ENCODE measurements at regions not wholly inside any gene's neighbourhood (a gene's known extent, or its start where the extent isn't known, plus 50 kb on each side); places are given as distances from the start of the nearest gene placed in this dataset.

DNA sequence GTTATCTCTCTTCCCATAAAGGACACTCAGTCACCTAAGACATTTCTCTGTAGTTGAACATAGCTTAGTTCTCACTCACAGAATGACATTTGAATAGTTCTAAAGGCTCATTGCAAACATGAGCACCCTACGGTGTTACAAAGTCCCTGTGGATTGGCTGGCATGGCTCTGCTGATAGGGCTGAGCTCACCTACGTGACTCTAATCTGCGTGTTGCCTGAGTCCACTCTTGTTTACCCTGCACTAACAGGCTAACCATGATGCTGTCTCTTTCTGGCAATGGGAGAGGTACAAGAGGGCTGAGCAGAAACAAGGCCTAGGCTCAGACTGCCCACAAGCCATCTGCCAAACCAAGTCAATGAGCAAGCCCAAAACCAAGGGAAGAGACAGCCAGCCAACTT lies 103.6 kb downstream of the PALM2AKAP2 start:
- no peak for DNase-seq (ENCODE audit: low read depth)

DNA sequence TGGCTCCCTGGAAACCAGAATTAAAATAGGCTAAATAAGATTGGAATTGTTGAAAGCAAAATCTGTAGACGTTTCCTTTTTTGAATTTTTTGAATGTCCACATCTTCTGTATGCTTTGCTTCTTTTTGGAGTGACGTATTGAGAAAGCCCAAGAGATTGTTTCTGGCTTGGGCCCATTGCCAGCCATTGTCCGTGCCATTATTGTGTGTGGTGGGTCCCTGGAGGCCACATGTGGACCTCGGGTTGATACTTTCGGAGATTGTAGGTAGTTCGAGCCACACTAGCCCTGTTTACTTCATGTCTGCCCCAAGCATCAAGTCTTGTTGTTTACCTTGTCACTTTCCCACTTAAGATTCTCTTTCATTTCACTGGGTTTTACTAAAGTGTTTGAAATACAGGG lies 106.0 kb downstream of the PALM2AKAP2 start:
- DNase-seq (ENCODE audit: low read depth) = no peak

DNA sequence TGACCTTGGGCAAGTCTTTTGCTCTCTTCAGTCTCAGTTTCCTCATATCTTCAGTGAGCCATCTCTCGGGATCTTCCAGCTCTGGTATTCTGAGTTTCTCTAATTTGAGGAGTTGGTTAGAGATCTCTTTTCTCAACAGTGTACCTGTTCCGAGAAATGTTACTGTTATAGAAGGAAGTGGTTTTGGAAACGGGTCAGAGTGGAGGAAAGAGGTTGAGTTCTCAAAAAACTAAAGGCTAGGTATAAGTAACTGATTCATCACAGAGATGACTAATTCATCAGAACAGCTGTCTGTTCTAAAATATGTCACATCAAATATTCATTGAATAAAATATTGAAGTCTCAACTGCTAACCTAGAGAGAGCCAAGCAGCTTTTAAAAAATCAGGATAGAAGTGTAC lies 106.6 kb downstream of the PALM2AKAP2 start:
- DNase-seq (ENCODE audit: low read depth) = no peak

DNA sequence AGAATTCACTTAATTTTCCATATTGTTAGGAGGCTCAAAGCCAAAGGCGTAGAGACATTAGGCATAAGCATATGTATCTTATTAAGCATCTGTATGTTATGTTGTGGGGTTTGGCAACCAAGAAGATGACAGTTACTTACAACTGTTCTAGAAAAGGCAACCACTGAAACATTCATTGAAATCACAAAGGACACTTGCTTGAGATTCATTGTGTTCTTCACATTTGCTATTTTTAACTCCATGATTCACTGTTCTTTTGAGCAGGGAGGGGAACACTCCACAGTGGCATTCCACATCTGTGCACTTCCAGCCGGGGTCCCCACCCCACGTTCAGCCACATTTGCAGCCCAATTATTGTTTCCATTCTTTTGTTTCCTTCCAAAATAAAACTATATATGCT lies 107.1 kb downstream of the PALM2AKAP2 start:
- DNase-seq (ENCODE audit: low read depth) = no peak

DNA sequence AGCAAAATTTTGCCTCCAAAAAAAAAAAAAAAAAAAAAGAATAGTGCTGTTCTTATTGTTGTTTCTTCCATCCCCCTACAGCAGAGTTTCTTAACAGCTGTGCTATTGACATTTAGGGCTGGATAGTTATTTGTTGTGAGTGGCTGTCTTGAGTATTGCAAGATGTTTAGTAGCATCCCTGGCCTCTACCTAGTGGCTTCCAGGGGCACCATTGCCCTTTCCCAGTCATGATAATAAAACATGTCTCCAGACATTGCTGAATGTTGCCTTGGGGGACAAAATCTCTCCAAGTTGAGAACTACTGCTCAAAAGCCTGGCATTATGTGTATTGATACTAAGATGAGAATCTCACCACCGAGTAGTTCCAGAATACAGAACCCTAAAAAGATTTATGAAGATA lies 108.7 kb downstream of the PALM2AKAP2 start:
- no peak for DNase-seq (ENCODE audit: low read depth)

DNA sequence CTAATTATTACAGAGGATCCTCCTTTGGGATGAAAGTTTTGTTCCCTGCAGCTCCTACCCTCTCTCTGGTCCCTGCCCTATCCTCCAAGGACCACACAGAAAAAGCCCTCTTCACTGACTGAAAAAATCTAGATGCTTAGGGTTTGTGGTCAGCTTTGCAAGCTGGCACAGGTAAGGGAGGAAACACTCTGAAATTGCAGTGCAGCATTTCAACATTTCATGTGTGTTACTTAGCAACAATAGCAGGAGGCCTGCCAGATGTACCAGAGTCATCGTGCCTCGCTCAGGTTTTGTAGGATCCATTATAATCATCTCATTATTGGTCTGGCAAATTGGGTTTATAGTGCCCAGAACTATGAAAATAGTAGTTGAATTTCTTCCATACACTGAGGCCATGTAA lies 109.5 kb downstream of the PALM2AKAP2 start:
- DNase-seq (ENCODE audit: low read depth) = no peak

DNA sequence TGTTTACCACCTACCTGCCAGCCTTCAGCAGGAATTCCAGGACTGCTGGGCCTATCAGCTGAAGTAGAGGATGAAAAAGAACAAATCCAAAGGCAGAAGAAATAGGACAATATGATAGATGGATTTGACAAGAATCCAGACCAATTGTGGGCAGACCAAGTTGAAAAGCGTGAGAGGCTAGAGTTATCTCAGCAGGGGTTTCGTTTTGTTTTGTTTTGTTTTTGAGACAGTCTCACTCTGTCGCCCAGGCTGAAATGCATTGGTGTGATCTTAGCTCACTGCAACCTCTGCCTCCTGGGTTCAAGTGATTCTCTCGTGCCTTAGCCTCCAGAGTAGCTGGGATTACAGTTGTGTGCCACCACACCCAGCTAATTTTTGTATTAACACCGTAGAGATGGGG lies 113.2 kb downstream of the PALM2AKAP2 start:
- no peak for DNase-seq (ENCODE audit: low read depth)

DNA sequence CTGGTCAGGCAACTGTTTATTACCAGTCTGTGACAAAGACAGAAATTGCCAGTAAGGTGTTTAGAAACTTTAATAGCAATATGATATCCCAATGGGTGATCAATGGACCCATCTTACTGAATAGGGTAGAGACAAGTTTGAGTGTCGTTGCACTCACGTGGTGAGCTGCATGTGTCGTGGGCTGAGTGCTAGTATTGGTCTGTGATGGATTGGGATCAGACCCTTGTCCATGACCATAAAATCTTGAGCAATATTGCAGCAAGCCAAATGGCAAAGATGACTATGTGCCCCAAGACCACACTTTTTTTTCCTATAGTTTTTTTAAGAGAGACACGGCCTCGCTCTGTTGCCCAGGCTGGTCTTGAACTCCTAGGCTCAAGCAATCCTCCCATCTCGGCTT lies 114.5 kb downstream of the PALM2AKAP2 start:
- no peak for DNase-seq (ENCODE audit: low read depth)

DNA sequence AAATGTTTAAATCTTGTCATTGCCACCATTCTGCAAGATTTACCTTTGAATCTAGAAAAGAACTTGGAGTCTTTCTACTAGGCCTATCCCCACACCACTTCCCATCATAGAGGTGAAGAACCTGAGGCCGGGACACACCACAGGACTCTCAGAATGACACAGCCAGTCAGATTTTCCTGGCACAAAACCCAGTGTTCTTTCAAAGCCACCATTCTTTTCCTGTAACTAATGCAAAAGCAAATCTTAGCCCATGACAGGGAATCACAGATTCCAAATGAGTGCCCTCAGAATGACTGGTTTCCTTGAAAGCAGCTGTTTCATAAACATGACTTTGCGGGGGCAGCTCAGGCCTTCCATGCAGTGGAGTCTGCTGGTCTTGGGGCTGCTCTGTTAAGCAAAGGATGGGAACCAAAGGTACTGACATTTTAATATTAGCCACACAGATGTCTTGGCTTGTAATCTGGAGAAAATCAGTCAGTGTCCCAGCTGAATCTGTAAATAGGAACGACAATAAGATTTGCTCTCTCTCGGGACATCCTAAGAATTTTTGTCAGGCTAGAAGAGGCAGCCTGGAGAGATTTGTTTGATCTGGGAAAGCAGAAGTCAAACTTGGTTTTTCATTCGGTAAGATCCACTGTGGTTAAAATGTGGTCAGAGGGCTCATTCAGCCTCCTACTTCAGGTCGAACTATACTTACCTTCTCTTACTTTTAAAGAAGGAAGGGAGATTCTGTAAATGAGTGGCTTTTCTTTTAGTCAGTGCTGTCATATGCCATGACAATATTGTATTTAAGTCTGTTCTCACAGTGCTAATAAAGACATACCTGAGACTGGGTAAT lies 115.1 kb downstream of the PALM2AKAP2 start:
- no peak for DNase-seq (ENCODE audit: low read depth)

DNA sequence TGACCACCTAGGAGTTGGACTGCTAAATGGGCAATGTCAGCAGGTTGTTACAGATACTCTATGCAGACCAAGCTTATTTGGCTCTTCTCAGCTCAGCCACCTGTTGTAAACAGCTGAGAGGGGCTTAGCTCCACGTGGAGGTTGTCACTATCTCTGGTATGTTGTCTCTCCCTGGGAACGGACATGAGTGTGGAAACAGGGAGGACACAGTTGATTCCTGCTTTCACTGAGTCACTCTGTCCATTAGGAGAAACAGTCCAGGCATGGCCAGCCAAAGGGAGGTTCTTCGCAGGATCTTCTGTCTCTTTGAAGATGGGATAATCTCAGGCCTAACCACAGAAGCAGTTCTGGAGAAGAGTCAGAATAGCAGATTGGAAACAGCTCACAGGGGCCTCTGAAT lies 121.2 kb downstream of the PALM2AKAP2 start:
- DNase-seq (ENCODE audit: low read depth) = no peak

DNA sequence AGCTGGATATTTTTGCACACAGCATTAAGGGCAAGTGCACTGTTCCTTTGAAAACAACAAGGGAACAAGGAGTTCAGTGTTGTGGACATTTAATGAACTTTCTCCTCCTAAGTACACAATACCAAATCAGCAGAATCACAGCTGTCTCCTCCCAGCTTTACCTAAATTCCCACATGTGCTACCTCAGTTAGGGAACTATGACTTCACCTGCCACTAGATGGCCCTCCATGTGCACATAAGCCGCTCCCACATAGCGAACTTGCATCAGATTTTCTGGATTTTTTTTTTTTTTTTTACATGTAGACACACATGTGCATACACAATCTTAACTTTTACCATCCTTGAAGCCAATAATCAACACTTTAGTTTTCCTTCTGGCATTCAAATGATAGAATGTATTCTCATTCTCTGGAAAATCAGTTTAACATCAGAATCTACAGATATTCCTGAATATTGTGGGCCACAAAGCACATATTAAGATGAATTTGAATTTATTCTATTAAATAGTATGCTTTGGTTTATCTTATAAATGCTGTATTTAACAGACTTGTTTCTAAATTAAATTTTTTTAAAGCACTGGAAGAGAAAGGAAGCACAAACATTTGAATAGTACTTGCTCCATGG lies 123.6 kb downstream of the PALM2AKAP2 start:
- no peak for DNase-seq (ENCODE audit: low read depth)

DNA sequence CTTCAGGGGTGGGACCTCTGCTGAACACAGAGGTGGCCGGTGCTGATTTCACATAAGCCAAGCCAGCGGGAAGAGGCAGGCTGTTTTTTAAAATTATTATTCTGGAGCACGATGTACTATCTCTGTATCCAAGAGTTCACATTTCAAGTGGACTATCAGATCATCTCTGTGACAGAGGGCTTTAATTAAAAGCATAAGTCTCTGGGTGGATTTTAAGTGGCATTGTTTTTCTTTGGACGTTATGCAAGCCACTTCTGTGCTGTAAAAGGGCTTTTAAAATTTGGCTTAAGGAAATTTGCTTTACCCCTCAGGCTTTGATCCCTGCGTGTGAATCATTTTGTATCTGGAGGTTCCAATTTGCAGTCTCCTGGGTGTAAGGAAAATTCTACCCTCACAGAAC lies 124.7 kb downstream of the PALM2AKAP2 start:
- DNase-seq (ENCODE audit: low read depth) = no peak

DNA sequence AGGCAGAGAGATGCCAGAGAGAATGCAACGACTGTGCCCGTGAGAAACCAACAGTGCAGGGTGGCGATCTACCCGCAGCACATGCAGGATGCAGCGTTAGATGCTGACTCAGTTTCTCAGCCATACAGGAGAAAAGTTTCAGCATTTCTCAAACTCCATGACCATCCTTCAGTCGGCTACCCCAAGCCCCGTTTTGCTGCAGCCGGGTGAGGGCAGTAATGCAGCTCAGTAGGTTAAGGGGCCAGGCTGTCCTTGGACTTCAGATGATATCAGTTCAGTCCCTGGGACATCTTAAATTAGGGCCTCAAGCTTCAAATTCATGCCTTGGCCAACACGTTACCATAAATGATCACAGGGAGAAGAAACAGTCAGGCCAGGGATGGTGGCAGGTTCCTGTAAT lies 125.5 kb downstream of the PALM2AKAP2 start:
- no peak for DNase-seq (ENCODE audit: low read depth)

DNA sequence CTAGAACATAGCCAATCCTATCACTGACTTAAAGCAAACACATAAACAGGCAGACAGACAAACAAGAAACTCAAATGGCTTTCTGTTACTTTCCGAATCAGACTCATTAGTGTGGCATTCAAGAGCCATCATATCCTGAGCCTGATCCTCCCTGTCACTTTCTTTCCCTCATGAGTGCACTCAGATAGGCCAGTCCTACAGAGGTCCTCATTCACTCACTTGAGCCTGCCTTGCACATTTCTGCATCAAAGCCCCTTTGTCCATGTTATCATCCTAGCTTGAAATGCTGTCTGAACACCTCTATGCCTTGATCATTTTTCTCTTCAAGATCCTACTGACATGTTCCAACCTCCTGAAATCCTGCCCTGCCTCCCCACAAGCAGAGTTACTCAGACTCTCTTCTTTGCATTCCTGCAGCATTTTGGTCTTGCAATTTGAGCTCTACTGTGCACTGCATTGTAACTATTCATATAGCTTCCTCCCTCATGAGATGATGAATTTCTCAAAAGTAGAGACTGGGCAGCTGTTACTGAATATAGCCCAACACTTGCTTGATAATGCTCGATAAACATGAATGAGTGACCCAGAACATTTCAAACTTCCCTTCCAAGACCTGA lies 126.9 kb downstream of the PALM2AKAP2 start:
- no peak for DNase-seq (ENCODE audit: low read depth)

DNA sequence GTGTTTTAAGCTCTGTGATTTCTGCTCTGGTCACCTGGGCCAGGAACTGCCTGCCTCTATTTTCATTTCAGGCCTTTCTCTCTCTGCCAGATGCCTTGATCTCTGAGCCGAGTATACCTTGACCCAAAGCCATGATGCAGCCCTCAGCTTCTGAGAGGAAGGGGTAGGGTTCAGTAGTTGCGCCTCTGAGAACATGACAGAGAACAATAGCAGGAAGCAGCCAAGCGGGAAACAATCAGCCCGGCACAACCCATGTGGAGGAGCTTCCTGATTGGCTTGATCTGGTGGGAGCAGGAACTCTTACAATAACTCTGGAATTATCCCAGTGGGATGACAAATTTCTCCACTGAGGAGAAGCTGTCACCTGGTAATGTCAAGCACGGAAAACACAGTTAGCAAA lies 127.4 kb downstream of the PALM2AKAP2 start:
- no peak for DNase-seq (ENCODE audit: low read depth)

DNA sequence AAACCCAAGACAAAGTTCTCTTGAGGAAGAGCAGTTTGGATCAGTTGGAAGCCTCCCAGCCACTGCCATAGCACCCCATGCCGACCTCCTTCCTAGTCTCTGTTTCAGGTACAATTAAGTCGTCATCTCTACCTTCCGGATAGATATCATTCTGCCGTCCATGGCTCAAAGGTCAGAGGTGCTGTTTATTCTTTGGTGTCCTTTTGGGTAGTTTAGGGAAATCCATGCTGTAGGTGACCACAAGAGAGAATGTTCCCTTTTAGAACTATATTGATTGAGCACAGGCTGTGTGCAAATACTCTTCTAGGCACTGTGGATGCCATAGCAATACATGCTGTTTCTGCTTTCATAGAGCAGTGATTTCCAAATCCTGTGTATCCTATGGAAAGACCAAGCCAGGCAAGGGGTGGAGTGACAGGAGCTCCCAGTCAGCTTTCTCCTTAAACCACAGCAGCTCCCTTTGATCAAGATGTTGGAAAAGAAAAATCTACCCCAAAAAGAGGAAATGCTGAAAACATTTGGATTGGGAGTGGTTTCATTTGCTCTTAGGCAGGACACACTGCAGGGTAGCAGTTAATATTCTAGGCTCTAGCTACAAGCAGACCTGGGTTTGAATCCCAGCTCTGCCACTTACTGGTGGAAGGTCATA lies 127.9 kb downstream of the PALM2AKAP2 start:
- DNase-seq (ENCODE audit: low read depth) = no peak

DNA sequence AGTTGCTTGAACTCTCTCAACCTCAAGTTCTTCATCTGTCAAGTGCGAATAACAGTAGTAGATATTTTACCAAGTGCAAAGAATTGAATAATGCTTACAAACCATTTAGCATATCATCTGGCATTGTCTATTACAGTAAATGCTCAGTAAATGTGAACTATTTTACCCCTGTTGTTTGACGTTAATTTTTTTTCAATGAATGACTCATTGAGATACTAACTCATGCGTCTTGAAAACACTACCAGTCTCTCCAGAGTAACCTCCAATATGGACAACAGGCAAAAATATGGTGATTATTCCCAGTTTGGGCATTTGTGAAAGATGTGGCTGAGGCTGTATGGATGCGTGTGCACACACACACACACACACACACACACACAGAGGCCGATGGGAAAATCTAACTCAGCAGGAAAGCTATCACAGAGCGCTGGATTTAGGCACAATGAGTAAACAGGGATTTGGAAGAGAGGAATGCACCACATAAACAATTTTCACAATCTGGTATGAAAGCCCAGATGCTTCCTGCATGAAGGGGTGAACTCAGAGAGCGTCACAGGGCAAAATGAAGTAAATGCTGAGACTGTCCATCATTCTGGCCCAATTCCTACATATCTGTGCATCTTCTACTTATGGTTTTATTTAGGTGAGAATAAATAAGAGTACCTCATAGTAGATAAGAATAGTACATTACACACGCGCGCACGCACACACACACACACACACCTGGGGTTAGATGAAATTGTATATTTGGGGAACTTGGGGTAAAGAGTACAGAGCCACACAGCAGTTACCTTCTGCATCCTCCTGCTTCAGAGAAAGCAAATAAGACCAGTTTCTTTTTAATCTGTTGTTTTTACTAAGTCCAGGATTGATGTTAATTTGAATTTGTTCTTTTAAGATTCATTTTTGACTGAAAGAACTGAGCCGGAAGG lies 128.7 kb downstream of the PALM2AKAP2 start:
- DNase-seq (ENCODE audit: low read depth) = no peak

DNA sequence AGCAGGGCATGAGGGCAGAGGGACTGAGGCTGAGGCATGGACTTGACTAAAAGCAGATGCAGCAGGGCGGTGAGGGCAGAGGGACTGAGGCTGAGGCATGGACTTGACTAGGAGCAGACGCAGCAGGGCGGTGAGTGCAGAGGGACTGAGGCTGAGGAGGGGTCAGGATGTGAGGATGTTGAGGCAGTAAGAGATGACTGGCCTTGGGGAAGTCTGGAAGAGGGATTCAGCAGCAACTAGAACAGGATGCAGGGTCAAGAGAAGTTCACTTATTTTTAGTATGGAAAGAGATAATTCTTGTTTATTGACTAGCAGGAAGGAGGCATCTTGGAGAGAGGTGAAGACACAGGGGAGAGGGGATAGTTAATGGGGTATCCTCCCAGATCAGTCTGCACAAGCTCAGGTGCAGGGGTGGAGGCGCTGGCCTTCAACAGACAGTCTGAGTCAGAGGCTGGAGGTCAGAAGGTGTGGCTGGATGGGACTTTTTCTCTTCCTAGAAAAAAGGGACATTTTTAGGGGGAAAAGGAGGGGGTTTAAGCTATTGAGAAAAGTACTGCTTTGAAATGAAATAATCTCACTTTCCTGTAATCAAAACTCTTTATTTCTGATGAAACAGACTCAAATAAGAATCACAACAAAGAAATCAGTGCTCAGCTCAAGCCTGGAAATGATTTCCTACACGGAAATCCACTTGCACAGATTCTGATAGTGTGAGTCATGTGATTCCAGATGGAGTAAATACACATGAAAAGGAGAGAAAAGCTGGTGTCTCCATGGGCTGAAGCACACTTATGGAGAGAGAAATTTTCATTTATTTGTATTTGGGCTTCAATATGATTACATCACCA lies 130.9 kb downstream of the PALM2AKAP2 start:
- no peak for DNase-seq (ENCODE audit: low read depth)

DNA sequence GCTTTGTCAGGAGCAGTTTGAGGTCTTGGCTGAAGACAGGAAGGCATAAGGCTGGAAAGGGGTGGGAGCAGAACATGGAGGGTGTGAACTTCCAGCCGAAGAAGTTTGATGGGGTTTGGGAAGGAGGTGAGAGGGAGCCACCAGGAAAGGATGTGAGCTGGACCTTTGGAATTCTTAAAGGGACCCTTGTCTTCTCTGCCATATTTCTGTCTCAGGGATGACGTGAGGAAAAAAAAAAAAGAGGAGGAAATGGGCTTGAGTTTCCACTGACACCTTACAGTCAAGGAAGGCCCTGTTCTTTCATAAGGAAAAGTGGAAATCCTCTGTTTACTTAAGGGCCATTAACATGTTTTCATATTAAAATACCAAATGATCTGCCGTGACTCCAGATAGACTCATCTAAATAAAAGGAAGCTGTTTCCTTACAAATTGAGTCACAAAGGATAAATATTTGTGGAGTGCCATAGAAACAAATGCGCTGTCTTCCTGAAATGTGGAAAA lies 132.1 kb downstream of the PALM2AKAP2 start:
- DNase-seq (ENCODE audit: low read depth) = no peak

DNA sequence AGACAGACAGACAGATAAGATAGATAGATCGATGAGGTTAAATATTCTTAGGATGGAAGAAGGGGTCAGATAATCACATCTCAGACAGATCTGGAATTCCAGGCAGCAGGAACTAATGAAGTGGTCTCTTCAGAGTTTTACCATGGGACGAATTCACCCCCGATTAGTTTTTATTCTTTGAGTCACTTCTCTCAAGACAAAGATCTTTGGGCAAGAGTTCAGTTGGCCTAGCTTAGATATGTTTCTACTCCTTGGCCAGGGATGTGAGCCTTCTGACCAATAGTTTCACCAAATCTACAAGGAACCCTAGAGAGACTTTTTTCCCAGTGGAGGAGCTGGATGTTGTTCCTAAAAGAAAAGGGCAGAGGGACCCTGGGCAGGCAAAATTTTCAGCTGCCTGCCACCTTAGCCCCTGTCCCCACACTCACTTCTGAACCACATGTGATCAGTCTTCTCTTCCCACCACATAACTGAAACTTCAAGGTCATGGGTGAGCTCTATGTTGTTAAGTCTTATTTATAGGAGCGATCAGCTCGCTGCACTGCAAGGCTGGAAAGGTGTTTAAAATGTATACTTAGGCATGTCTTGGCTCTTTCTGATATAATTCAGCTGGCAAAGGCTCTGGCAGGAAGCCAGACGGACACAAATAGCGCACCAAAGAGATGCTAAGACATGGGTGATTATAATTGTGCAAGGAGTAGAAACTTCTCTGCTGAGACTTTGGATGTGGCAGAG lies 132.9 kb downstream of the PALM2AKAP2 start:
- DNase-seq (ENCODE audit: low read depth) = no peak

All from stimulated activated CD8-positive, alpha-beta memory T cell treated with anti-CD3 and anti-CD28 coated beads, Interleukin-7, amount 100 ng/mL, for 24 hours (primary cell).